HG03060 (cell line): ENCODE measurements at regions not wholly inside any gene's neighbourhood (a gene's known extent, or its start where the extent isn't known, plus 50 kb on each side); places are given as distances from the start of the nearest gene placed in this dataset.

Experiments used
- ATAC-seq: cut with Tn5 transposase; IDR thresholded peaks from one replicate; pipeline ENCODE4 v1.9.1; 2021; ENCODE audit warnings: low read depth, moderate number of reproducible peaks; ENCODE audit not compliant: unreplicated experiment

GRCh38 chr21:16162953-16163352 lies 433.2 kb downstream of the USP25 start:
- ATAC-seq, result no peak

- ATAC-seq, result no peak
Measured at GRCh38 chr21:16169102-16169511, 439.3 kb downstream of the USP25 start.

GRCh38 chr21:16169779-16170178 lies 440.0 kb downstream of the USP25 start:
- no peak for ATAC-seq

GRCh38 chr21:16176570-16176969 lies 446.8 kb downstream of the USP25 start:
- ATAC-seq, result no peak

- no peak for ATAC-seq
Measured at GRCh38 chr21:16177532-16177931, 447.8 kb downstream of the USP25 start.

- no peak for ATAC-seq
Measured at GRCh38 chr21:16179773-16180172, 450.0 kb downstream of the USP25 start.

GRCh38 chr21:16180614-16181013 lies 450.8 kb downstream of the USP25 start:
- ATAC-seq, result no peak

- ATAC-seq, result no peak
Measured at GRCh38 chr21:16181018-16181417, 451.2 kb downstream of the USP25 start.

GRCh38 chr21:16185766-16186165 lies 456.0 kb downstream of the USP25 start:
- ATAC-seq, result no peak

GRCh38 chr21:16186742-16187141 lies 457.0 kb downstream of the USP25 start:
- ATAC-seq, result no peak

GRCh38 chr21:16187603-16188301 lies 458.0 kb downstream of the USP25 start:
- ATAC-seq, result no peak

GRCh38 chr21:16192902-16193301 lies 463.1 kb downstream of the USP25 start:
- ATAC-seq, result no peak

GRCh38 chr21:16193496-16194094 lies 463.8 kb downstream of the USP25 start:
- ATAC-seq, result no peak

- peak; percentile 70 for ATAC-seq
Measured at GRCh38 chr21:16194095-16194787, 464.5 kb downstream of the USP25 start.

- ATAC-seq, result peak; percentile 21
Measured at GRCh38 chr21:16194788-16195537, 465.2 kb downstream of the USP25 start.

- no peak for ATAC-seq
Measured at GRCh38 chr21:16195538-16195910, 465.7 kb downstream of the USP25 start.

GRCh38 chr21:16196001-16196400 lies 466.2 kb downstream of the USP25 start:
- ATAC-seq, result no peak

GRCh38 chr21:16198546-16198945 lies 468.8 kb downstream of the USP25 start:
- ATAC-seq, result no peak

GRCh38 chr21:16199539-16199938 lies 469.8 kb downstream of the USP25 start:
- no peak for ATAC-seq

GRCh38 chr21:16201718-16202117 lies 471.9 kb downstream of the USP25 start:
- no peak for ATAC-seq

GRCh38 chr21:16205527-16205926 lies 475.7 kb downstream of the USP25 start:
- no peak for ATAC-seq
